ENCODE measurements at regions not wholly inside any gene's neighbourhood (a gene's known extent, or its start where the extent isn't known, plus 50 kb on each side); places are given as distances from the start of the nearest gene placed in this dataset.
"Not testable (repeated sequence)": the region's sequence is repeated elsewhere in the genome, so short reads cannot be mapped to it uniquely, and the experiment has no call there.

DNA sequence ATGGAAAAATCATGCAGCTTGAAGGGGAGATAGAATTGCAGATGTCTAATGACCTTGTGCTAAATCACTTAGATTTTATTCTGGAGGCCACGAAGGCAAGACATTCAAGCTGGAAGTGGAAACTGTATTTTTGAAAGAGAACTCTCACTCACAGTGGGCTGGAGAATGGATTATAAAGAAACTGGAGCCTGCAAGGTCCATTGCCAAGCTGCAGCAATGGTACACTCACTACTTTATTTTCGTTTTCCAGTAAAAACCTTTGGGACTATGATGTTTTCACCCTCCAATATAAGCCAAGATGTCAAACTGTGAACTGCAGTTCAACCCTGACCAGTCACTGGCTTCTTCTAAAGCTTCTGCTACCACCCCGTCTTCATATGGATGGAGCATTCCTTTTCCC, 62.0 kb downstream of the SKIDA1 start:
- DNase-seq (ENCODE audit: low read depth): no peak

GRCh38 chr10:21458126-21458871, 67.2 kb downstream of the SKIDA1 start:
- no peak for DNase-seq (ENCODE audit: low read depth)

DNA sequence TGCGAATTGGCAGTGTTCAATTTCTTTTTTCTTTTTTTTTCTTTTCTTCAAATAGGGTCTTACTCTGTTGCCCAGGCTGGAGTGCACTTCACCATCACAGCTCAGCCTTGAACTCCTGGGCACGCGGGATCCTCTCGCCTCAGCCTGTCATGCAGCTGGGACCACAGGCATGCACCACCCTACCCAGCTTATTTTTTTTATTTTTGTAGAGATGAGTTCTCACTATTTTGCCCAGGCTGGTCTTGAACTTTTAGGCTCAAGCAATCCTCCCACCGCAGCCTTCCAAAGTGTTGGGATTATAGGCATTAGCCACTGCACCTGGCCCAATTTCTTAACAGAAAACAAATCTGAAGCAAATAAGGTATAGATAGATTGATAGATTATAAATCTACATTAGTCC, 69.3 kb downstream of the SKIDA1 start:
- no peak for DNase-seq (ENCODE audit: low read depth)

GRCh38 chr10:21452203-21452602, 73.3 kb downstream of the SKIDA1 start:
- no peak for DNase-seq (ENCODE audit: low read depth)

DNA sequence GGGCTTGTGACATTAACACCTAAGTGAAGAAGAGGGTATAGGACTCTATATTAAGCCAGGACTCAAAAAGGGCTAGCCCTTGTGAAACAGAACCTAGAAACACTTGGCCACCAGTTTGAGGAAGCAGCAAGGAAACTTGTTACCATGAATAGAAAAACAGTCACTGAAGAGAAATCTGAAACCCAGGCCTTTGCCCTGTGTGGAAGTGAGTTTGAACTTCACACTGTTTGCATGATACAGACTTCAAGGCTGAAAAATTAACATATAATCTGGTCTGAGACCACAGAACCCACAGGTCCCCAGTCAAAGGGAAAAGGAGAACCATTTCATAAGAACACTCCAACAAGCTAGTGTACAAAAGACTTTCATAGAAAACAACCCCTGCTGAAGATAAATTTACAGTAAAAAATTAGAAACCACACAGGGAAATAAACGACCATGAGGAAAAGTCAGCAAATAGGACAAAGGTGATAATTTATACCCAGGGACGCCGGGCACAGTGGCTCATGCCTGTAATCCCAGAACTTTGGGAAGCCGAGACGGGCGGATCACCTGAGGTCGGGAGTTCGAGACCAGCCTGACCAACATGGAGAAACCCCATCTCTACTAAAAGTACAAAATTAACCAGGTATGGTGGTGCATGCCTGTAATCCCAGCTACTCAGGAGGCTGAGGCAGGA, 76.1 kb downstream of the SKIDA1 start:
- DNase-seq (ENCODE audit: low read depth): no peak

DNA sequence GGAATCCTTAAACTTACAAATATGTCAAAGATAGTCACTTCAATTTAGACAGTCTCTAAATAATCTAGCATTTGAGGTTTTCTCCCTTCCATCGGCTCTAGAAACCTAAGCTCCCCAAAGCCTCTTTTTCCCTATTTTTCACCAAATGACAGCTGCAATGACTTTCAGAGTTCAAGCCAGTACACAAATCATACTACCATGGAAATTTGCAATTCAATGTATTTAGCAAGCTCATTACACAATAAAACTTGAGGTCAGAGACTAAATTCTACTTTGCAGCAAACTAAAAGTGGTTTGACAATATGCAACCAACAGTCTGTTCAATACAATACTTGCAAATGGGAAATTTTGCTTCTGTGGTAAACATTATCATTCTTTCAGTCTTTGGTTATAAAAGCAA, 80.3 kb downstream of the SKIDA1 start:
- DNase-seq (ENCODE audit: low read depth): no peak

- DNase-seq (ENCODE audit: low read depth): no peak
These were observed 83.9 kb downstream of the SKIDA1 start for GRCh38 chr10:21441625-21442024.

DNA sequence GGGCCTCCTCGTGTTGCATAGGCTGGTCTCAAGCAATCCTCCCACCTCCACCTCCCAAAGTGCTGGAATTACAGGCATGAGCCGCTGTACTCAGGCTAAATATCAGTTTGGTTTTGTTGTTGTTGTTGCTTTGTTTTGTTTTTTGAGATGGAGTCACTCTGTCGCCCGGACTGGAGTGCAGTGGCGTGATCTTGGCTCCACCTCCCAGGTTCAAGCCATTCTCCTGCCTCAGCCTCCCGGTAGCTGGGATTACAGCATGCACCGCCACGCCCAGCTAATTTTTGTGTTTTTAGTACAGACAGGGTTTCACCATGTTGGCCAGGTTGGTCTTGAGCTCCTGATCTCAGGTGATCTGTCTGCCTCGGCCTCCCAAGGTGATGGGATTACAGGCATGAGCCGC, 86.6 kb downstream of the SKIDA1 start:
- DNase-seq (ENCODE audit: low read depth): not testable (repeated sequence)

DNA sequence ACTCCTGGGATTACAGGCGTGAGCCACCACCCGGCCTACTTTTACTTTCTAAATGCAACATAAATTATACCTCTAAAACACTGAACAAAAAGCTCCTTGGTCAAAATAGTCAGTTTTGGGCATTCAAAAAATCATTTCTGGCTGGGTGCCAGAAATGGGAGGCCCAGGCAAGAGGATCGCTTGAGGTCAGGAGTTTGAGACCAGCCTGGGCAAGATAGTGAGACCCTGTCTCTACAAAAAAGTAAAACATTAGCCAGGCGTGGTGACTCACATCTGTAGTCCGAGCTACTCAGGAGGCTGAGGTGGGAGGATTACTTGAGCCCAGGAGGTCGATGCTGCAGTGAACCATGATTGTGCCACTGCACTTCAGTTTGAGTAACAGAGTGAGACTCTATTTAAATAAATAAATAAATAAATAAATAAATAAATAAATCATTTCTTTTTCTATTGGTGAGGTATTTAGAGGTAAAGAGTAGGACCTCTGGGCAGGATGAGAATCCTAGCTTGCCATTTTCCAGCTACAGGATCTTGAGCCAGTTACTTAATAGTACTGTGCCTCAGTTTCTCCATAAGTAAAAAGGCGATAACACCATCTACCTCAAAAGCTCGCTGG, 87.6 kb downstream of the SKIDA1 start:
- no peak for DNase-seq (ENCODE audit: low read depth)

DNA sequence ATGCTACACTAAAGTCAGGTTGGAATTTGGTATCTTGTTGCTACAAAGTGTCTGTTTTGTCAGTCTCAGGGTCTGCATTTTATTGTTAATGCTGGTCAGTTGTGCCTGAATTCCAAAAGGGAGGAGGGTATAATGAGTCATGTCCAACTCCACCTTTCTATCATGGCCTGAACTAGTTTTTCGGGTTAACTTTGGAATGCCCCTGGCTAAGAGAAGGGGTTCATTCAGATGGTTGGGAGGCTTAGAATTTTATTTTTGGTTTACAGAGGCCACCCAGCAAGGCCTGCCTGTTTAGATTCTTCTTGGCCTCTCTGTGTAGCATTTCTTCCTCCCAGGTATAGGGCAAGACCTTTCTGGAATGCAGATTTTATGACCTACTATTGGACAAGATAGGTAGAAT, 93.2 kb downstream of the SKIDA1 start:
- DNase-seq (ENCODE audit: low read depth): no peak

GRCh38 chr10:21431799-21432198, 93.7 kb downstream of the SKIDA1 start:
- DNase-seq (ENCODE audit: low read depth): no peak

DNA sequence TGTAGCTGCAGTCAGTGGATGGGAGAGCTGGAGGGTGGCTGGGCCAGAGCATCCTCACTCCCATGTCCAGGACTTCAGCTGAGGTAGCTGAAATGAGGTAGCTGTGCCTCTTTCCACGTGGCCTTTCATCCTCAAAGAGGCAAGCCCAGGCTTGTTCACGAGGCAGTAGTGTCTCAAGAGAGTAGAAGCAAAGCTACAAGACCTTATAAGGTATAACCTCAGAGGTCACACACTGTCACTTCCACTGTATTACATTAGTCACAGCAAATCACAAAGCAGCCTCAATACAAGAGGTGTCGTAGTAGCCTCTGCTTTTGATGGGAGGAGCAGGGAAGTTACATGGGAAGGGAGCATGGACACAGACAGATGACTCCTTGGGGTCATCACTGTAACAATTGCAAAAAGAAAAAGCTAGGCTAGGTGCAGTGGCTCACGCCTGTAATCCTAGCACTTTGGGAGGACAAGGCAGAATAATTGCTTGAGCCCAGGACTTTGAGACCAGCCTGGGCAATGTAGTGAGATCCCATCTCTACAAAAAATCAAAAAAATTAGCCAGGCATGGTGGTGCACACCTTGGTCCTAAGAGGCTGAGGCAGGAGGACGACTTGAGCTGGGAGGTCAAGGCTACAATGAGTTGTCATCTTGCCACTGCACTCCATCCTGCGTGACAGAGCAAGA, 97.5 kb downstream of the SKIDA1 start:
- DNase-seq (ENCODE audit: low read depth): no peak

GRCh38 chr10:21424459-21424861, 101.0 kb downstream of the SKIDA1 start:
- no peak for DNase-seq (ENCODE audit: low read depth)

GRCh38 chr10:21423850-21424249, 101.6 kb downstream of the SKIDA1 start:
- DNase-seq (ENCODE audit: low read depth): no peak

- no peak for DNase-seq (ENCODE audit: low read depth)
These were observed 102.1 kb downstream of the SKIDA1 start for GRCh38 chr10:21423338-21423737.

DNA sequence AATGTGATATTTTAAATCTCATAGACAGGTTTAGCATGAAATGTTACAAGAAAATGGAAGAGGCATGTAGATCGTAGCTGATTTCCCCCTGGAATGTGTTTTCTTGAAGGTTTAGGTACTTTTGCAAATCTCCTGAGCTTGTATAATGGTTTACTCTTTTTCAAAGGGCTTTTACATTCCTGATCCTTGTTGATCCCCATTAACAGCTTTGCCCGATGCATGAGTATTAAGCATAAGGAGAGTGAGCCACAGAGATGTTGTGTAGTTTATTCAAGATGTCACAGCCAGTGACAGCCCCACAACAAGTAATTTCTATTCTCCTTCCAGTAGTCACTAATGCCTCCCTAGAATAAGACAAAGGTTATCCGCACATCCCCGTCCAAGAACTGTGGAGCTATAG, 103.7 kb downstream of the SKIDA1 start:
- DNase-seq (ENCODE audit: low read depth): no peak

DNA sequence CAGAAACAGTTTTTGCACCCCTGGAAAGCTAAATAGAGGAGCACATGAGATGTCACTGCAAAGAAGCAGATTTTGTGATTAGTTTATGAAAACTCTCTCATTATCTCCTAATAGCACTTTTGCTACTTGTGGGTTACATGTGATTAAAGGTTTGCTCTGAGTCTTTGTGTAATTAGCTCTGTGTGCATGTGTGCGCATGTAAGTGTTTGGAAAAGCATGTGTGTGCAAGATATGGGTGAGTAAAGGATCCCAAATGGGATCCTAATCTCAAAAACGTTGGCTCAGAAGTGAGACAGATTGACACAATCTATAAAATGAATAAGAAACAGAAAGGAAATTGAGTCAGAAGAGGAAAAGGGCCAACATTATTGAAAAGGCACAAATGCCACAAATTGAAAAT, 104.5 kb downstream of the SKIDA1 start:
- no peak for DNase-seq (ENCODE audit: low read depth)

- DNase-seq (ENCODE audit: low read depth): not testable (repeated sequence)
These were observed 106.4 kb downstream of the SKIDA1 start for GRCh38 chr10:21418981-21419576.

GRCh38 chr10:21417172-21417712, 108.2 kb downstream of the SKIDA1 start:
- DNase-seq (ENCODE audit: low read depth): no peak

DNA sequence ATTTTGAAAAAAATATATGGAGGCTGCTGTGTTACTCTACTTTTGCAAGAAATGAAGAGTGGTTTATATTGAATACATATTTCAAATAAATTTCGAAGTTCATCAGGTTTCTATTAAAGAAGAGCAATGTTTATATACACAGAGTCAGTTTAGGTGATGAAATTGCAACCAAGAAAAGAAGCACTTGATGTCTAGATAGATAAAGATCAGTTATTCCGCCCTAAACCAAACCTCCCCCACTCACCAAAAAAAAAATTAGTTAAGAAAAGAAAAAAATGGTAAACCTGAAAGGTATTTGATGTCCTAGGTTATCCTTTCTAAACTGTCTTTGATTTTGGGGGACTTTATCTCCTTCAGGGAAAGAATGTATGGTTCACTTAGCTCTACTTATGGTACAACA, 111.8 kb downstream of the SKIDA1 start:
- DNase-seq (ENCODE audit: low read depth): no peak

DNA sequence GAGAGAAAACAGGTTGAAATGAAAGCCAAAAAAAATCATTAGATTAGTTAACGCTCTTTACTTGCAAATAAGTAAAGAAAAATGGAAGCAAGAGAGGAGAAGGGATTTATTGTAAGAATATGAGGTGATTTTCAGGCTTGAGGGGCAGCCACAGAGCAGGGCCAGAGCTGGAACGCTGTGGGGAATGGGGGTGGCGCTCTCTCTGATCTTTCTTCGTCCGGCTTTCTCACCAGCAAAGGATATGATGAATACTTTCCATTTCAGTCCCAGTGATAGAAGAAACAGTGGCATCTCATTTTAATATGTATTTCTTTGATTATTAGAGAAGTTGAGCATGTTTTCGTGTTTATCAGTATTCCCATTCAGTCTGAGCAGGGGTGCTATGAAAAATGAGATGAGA, 112.2 kb downstream of the SKIDA1 start:
- DNase-seq (ENCODE audit: low read depth): no peak

DNA sequence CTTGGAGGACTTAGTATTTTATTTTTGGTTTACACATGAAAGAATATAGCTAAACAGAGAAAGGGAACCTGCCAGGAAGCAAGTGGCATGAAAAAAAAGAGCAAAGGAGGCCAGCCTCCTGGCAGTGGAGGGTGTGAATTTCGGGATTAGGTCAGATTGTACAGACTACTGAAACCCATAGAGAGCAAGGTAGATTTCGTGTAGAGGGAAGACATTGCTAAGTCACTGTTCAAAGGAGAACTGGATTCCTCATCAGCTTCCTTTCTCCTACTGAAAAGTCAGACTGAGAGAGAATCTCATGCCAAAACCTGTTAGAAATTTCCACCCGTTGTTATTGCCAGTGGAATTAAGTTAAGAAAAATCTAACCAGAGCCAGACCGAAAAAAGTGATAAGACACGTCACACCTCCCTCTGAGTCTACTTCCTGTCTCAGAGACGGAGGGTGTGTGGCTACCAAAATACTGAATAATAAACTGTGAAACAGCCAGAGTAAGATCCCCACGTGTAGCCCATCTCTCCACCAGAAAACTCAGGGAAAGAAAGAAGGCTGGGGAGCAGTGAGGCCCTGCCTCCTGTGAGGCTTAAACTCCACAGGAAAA, 118.8 kb downstream of the SKIDA1 start:
- DNase-seq (ENCODE audit: low read depth): no peak

Data from stimulated activated CD8-positive, alpha-beta memory T cell treated with anti-CD3 and anti-CD28 coated beads, Interleukin-12 subunit alpha, Interleukin-12 subunit beta, amount 100 ng/mL, for 1 hour (primary cell).